Heart left ventricle (tissue), 13 donors: ENCODE measurements at regions not wholly inside any gene's neighbourhood (a gene's known extent, or its start where the extent isn't known, plus 50 kb on each side); places are given as distances from the start of the nearest gene placed in this dataset.

Experiments used
- CTCF ChIP-seq, 12 donors: fragments of 200-600 bp; sonication (generic) in 4 of 12; IDR thresholded peaks; one replicate each; pipeline versions ENCODE4 v1.5.0 to v1.8.0; 2018 to 2022; ENCODE audit warnings: antibody characterized with exemption in 12 of 12, mild to moderate bottlenecking in 5 of 12
- POLR2A ChIP-seq, 2 donors: fragments of 450-650 bp; IDR thresholded peaks; one replicate each; pipeline ENCODE4 v1.6.1; 2017; ENCODE audit warnings: antibody characterized with exemption in 2 of 2, mild to moderate bottlenecking in 2 of 2, moderate library complexity in 2 of 2
- donor health status: ischemic (EF 13 %, LVEDD 7.1; RV severe dilation, severe dysfunction).
- donor health status: DM: no; HTN: yes; CAD: no.
- donor health status: DM: no; HTN: no; CAD: no.
- donor health status: ischemic (EF 25% LVEDD 6.9; RV normal size, moderate dysfunction).
- donor health status: ischemic (EF 25% LVEDD 5.7; RV mildly dilated, moderate dysfunction).
- donor health status: ischemic (EF 35%, LVEDD 5.7; RV mildly dilated, moderate dysfunction).
- donor health status: nonischemic (EF 11% LVEDD 7.7; RV severe dilation, severe dysfunction).
- donor health status: DM: yes; HTN: yes; CAD: no.
- donor health status: PGD.
- donor health status: ischemic (EF 29% LVEDD 5.4; RV normal size, mild dysfunction).
- donor health status: nonischemic (EF 23%, LVEDD 6.1; RV moderate dilation, normal function).

DNA sequence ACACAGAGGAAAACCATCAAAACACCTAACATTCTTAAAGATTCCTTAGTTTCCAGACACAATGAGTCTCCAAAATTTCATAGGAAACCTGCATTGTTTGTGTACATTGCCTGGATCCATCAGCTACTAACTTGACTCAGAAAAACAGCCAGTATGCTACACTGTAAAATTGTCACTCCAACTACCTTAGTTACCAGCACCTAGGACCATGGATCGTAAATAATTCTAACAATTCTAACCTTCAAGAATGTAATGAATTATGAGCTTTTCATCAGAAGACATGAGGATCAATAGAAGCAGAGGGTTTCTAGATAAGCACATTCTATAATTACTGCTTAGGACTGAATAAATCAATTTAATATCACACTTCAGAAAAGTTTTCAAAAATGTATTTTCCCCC is 851.5 kb downstream of the SORCS1 start:
- TF ChIP-seq POLR2A (IDR thresholded peaks at IDR 0.05) (no peak), CTCF (IDR thresholded peaks at IDR 0.05) (no peak)
